GM21528 (cell line): ENCODE measurements at regions not wholly inside any gene's neighbourhood (a gene's known extent, or its start where the extent isn't known, plus 50 kb on each side); places are given as distances from the start of the nearest gene placed in this dataset.

Experiments
- ATAC-seq: cut with Tn5 transposase; IDR thresholded peaks from one replicate; pipeline ENCODE4 v1.9.1; 2021; ENCODE audit warnings: mild to moderate bottlenecking, moderate library complexity; ENCODE audit not compliant: unreplicated experiment, low FRiP score

- ATAC-seq = no peak
These were observed 53.4 kb upstream of the DLK1 start for GRCh38 chr14:100673085-100673806.

- no peak for ATAC-seq
These were observed 52.9 kb upstream of the DLK1 start for GRCh38 chr14:100673807-100674154.

- no peak for ATAC-seq
These were observed 52.3 kb upstream of the DLK1 start for GRCh38 chr14:100674428-100674827.

- ATAC-seq = no peak
These were observed 51.6 kb upstream of the DLK1 start for GRCh38 chr14:100674897-100675619.

- ATAC-seq = no peak
These were observed 50.7 kb upstream of the DLK1 start for GRCh38 chr14:100675699-100676684.
